Dendritic cell treated with granulocyte-macrophage colony-stimulating factor and Interleukin-4, amounts not matched to agents 40 ng/mL and 50 ng/mL, for 4 days (primary cell): ENCODE measurements at regions not wholly inside any gene's neighbourhood (a gene's known extent, or its start where the extent isn't known, plus 50 kb on each side); places are given as distances from the start of the nearest gene placed in this dataset.
"Not testable (repeated sequence)": the region's sequence is repeated elsewhere in the genome, so short reads cannot be mapped to it uniquely, and the experiment has no call there.

Experiments used
- H3K27ac Mint-ChIP-seq: one replicate; pipeline ENCODE4 v1.8.0; 2022; ENCODE audit warnings: mild to moderate bottlenecking, mixed read lengths
- H3K27me3 Mint-ChIP-seq: one replicate; pipeline ENCODE4 v1.8.0; 2022; ENCODE audit warnings: mild to moderate bottlenecking, mixed read lengths
- H3K36me3 Mint-ChIP-seq: one replicate; pipeline ENCODE4 v1.8.0; 2022; ENCODE audit warnings: low read depth, mixed read lengths
- H3K4me1 Mint-ChIP-seq: one replicate; pipeline ENCODE4 v1.8.0; 2022; ENCODE audit warnings: low read depth, mixed read lengths
- H3K4me3 Mint-ChIP-seq: one replicate; pipeline ENCODE4 v1.8.0; 2022; ENCODE audit warnings: mild to moderate bottlenecking, moderate library complexity, mixed read lengths
- H3K9me3 Mint-ChIP-seq: one replicate; pipeline ENCODE4 v1.8.0; 2022; ENCODE audit warnings: mixed read lengths
- intact Hi-C: fragments of 100-400 bp; cut with micrococcal nuclease; formaldehyde crosslinking; loops from one replicate; pipeline ENCODE4 v1.15.0; 2022

DNA sequence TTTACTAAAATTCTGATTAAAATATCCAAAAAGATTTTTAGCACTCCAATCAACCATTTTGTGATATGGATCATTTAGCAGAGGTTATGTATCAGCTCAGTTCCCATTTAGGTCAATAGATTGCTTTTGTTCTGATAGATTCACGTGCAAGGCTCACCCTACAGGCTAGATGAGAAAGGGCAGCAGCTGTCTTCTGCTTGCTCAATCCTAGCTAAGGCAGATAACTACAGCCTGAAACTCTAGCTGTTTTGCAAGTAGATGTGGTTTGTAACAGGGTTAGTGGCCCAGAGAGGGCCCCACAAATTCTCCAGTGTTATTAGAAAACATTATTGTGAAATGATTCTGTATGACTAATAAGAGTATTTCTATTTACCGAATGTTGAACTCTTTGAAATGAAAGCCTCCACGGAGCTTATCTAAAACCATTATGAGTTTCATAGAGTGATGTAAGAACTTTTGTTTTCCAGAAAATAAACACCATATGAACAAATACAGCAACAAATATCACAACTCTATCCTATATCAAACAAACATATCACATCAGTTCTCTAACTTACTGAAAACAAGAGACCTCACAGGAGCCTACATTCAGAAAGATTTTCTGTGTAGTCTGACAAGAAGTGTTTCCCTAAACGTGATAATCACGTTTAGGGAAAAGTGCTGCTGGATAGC lies 841.9 kb upstream of the ACO1 start:
- H3K36me3 Mint-ChIP-seq = no peaks in the 10 kb centered on the region
- intact Hi-C loops = no loop called here
- H3K9me3 Mint-ChIP-seq = no peaks in the 10 kb centered on the region
- no peaks in the 10 kb centered on the region for H3K27me3 Mint-ChIP-seq
- H3K27ac Mint-ChIP-seq = no peak overlapping the region
- H3K4me1 Mint-ChIP-seq = no peaks in the 10 kb centered on the region
- no peak overlapping the region for H3K4me3 Mint-ChIP-seq

DNA sequence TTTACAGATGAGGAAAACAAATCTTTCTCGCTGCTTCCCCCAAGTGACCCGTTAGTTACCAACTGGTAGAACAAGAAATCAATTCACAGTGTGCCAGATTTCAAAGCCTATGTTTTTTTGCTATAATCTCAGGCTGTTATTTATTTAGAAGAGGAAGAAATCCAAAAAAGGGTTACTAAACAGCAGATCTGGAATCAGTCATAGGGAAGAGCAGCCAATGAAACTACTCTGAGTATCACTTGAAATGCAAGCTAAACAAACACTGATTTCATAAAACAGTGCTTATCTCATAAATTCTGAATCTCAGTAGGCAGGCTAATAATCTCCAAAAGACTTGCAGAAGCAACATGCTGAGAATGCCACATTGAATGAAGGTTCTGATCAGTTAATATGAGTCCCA lies 829.5 kb upstream of the ACO1 start:
- Mint-ChIP-seq H3K4me1 (no peaks in the 10 kb centered on the region), H3K27me3 (no peaks in the 10 kb centered on the region), H3K27ac (no peak overlapping the region), H3K4me3 (no peak overlapping the region), H3K36me3 (no peaks in the 10 kb centered on the region), H3K9me3 (peaks cover 20% of the 10 kb centered on the region)
- intact Hi-C loops = no loop called here

- Mint-ChIP-seq H3K4me1 (no peaks in the 10 kb centered on the region), H3K27me3 (no peaks in the 10 kb centered on the region), H3K27ac (no peak overlapping the region), H3K9me3 (peaks cover 20% of the 10 kb centered on the region), H3K36me3 (no peaks in the 10 kb centered on the region), H3K4me3 (no peak overlapping the region)
- intact Hi-C loops = no loop called here
Measured at GRCh38 chr9:31556667-31557463, 827.6 kb upstream of the ACO1 start.

DNA sequence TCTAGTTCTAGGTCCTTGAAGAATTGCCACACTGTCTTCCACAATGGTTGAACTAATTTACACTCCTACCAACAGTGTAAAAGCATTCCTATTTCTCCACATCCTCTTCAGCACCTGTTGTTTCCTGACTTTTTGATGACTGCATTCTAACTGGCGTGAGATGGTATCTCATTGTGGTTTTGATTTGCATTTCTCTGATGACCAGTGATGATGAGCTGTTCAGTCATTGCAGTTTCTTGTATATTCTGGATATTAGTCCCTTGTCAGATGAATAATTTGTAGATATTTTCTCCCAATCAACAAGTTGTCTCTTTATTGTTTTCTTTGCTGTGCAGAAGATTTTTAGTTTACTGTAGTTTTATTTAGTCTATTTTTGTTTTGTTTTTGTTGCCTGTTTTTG lies 812.3 kb upstream of the ACO1 start:
- H3K36me3 Mint-ChIP-seq, H3K27ac Mint-ChIP-seq, H3K27me3 Mint-ChIP-seq: not testable (repeated sequence)

GRCh38 chr9:31573561-31573960 lies 810.9 kb upstream of the ACO1 start:
- H3K4me1 Mint-ChIP-seq = no peaks in the 10 kb centered on the region
- no peak overlapping the region for H3K4me3 Mint-ChIP-seq
- H3K27ac Mint-ChIP-seq = no peak overlapping the region
- peaks cover 6% of the 10 kb centered on the region for H3K9me3 Mint-ChIP-seq
- intact Hi-C loops = no loop called here
- no peaks in the 10 kb centered on the region for H3K27me3 Mint-ChIP-seq
- H3K36me3 Mint-ChIP-seq = no peaks in the 10 kb centered on the region

More for the DNA sequence above, 812.3 kb upstream of the ACO1 start:
- H3K4me1 Mint-ChIP-seq, H3K4me3 Mint-ChIP-seq, H3K9me3 Mint-ChIP-seq, intact Hi-C loops: not testable (repeated sequence)

- intact Hi-C loops = no loop called here
- H3K27me3 Mint-ChIP-seq = no peaks in the 10 kb centered on the region
- no peaks in the 10 kb centered on the region for H3K4me1 Mint-ChIP-seq
- H3K27ac Mint-ChIP-seq = no peak overlapping the region
- H3K9me3 Mint-ChIP-seq = peaks cover 6% of the 10 kb centered on the region
- H3K36me3 Mint-ChIP-seq = no peaks in the 10 kb centered on the region
- H3K4me3 Mint-ChIP-seq = no peak overlapping the region
Measured at GRCh38 chr9:31574006-31574765, 810.3 kb upstream of the ACO1 start.

GRCh38 chr9:31582071-31582470 lies 802.4 kb upstream of the ACO1 start:
- Mint-ChIP-seq H3K36me3 (no peaks in the 10 kb centered on the region), H3K27me3 (no peaks in the 10 kb centered on the region), H3K27ac (no peak overlapping the region), H3K4me3 (no peak overlapping the region), H3K9me3 (peaks cover 9% of the 10 kb centered on the region), H3K4me1 (no peaks in the 10 kb centered on the region)
- intact Hi-C loops = no loop called here

DNA sequence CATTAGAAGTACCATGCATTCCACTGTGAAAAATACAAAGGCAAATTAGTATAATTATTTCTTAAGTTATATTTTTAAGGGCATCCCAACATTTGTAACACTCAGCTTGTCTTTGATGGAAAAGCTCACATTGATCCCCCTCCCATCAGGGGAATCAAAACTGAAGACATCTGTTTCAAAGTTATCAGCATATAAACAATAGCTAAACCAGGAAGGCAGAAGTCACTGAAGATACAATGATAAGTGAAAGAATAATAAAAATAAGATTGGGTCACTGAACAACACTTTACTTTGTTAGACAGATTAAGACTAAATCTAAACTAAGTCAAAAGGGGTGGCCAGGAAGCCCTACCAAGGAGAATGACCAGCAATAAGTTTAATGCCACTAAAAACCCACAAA lies 801.9 kb upstream of the ACO1 start:
- no peak overlapping the region for H3K4me3 Mint-ChIP-seq
- H3K27ac Mint-ChIP-seq = no peak overlapping the region
- peaks cover 9% of the 10 kb centered on the region for H3K9me3 Mint-ChIP-seq
- no peaks in the 10 kb centered on the region for H3K27me3 Mint-ChIP-seq
- intact Hi-C loops = no loop called here
- H3K36me3 Mint-ChIP-seq = no peaks in the 10 kb centered on the region
- no peaks in the 10 kb centered on the region for H3K4me1 Mint-ChIP-seq

DNA sequence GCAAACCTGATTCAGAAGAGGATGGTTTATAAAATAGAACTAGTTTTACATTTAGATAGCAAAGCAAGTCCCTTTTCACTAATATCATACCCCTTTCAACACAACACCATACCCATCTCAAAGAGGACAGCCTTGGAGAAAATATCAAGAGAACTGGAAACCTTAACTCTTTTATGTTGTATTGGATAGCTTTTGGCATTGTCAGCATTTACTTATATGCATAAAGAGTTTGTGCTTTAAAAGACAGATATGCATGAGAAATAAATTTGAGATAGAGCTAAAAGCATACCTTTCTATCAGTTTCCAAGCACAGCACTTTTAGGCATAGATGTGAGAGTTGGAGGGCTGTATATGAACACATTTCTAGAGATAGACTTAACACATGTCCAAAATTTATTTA lies 799.3 kb upstream of the ACO1 start:
- Mint-ChIP-seq H3K27me3 (no peaks in the 10 kb centered on the region), H3K36me3 (no peaks in the 10 kb centered on the region), H3K4me3 (no peak overlapping the region), H3K9me3 (peaks cover 9% of the 10 kb centered on the region), H3K4me1 (no peaks in the 10 kb centered on the region), H3K27ac (no peak overlapping the region)
- intact Hi-C loops = no loop called here

- no peaks in the 10 kb centered on the region for H3K4me1 Mint-ChIP-seq
- H3K27ac Mint-ChIP-seq = no peak overlapping the region
- H3K27me3 Mint-ChIP-seq = no peaks in the 10 kb centered on the region
- intact Hi-C loops = no loop called here
- H3K4me3 Mint-ChIP-seq = no peak overlapping the region
- no peaks in the 10 kb centered on the region for H3K9me3 Mint-ChIP-seq
- H3K36me3 Mint-ChIP-seq = no peaks in the 10 kb centered on the region
Measured at GRCh38 chr9:31587146-31587545, 797.3 kb upstream of the ACO1 start.

DNA sequence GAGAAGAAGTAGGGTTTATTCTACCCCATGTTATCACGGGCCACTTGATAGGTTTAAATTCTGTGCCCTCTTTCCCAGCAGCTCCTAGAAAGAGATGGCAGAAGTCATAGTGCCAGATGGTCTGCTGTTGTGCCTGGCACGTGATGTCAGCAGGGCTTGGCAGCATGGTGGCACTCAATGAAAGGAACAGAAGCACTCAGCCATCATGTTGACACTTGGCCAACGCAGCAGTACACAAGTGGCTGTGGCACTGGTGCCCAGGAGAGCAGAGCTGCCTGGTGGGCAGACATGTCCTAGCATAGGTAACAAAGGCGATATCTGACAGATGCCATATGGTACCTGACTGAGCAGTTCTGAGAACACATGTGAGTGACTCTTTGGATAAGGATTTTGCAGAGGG lies 796.4 kb upstream of the ACO1 start:
- intact Hi-C loops = no loop called here
- Mint-ChIP-seq H3K9me3 (no peaks in the 10 kb centered on the region), H3K27ac (no peak overlapping the region)

GRCh38 chr9:31588756-31589155 lies 795.7 kb upstream of the ACO1 start:
- H3K4me3 Mint-ChIP-seq = no peak overlapping the region
- no peaks in the 10 kb centered on the region for H3K9me3 Mint-ChIP-seq
- intact Hi-C loops = no loop called here
- H3K36me3 Mint-ChIP-seq = no peaks in the 10 kb centered on the region
- H3K27me3 Mint-ChIP-seq = no peaks in the 10 kb centered on the region
- H3K27ac Mint-ChIP-seq = no peak overlapping the region
- no peaks in the 10 kb centered on the region for H3K4me1 Mint-ChIP-seq

More for the DNA sequence above, 796.4 kb upstream of the ACO1 start:
- no peaks in the 10 kb centered on the region for H3K4me1 Mint-ChIP-seq
- no peaks in the 10 kb centered on the region for H3K36me3 Mint-ChIP-seq
- H3K4me3 Mint-ChIP-seq = no peak overlapping the region
- no peaks in the 10 kb centered on the region for H3K27me3 Mint-ChIP-seq

GRCh38 chr9:31590091-31590490 lies 794.4 kb upstream of the ACO1 start:
- Mint-ChIP-seq H3K9me3 (no peaks in the 10 kb centered on the region), H3K27ac (no peak overlapping the region), H3K36me3 (no peaks in the 10 kb centered on the region), H3K4me1 (no peaks in the 10 kb centered on the region), H3K27me3 (no peaks in the 10 kb centered on the region), H3K4me3 (no peak overlapping the region)
- intact Hi-C loops = no loop called here

GRCh38 chr9:31597086-31597485 lies 787.4 kb upstream of the ACO1 start:
- H3K27ac Mint-ChIP-seq, H3K4me1 Mint-ChIP-seq, H3K27me3 Mint-ChIP-seq, H3K9me3 Mint-ChIP-seq, H3K36me3 Mint-ChIP-seq, H3K4me3 Mint-ChIP-seq, intact Hi-C loops: not testable (repeated sequence)
